Activated T-helper 1 cell treated with anti-CD3 and anti-CD28 coated beads, Interleukin-12 subunit alpha, Interleukin-12 subunit beta, Interleukin-2, Interleukin-4 antibody, amounts not matched to agents 30 ng/mL and 10 ng/mL and 1 ng/mL, durations not matched to agents 14 hours and 24 hours and 36 hours (primary cell): ENCODE measurements at regions not wholly inside any gene's neighbourhood (a gene's known extent, or its start where the extent isn't known, plus 50 kb on each side); places are given as distances from the start of the nearest gene placed in this dataset.

Source experiments
- DNase-seq: peaks from one replicate; pipeline ENCODE4 v3.0.0; 2021; ENCODE audit warnings: low spot score
- H3K27ac Mint-ChIP-seq: one replicate; pipeline ENCODE4 v1.8.0; 2021; ENCODE audit warnings: mild to moderate bottlenecking, mixed read lengths
- H3K27me3 Mint-ChIP-seq: one replicate; pipeline ENCODE4 v1.8.0; 2022; ENCODE audit warnings: mild to moderate bottlenecking, moderate library complexity, mixed read lengths; ENCODE audit not compliant: insufficient read depth
- H3K36me3 Mint-ChIP-seq: one replicate; pipeline ENCODE4 v1.8.0; 2021; ENCODE audit warnings: low read depth, mixed read lengths
- H3K4me1 Mint-ChIP-seq: one replicate; pipeline ENCODE4 v1.8.0; 2021; ENCODE audit warnings: low read depth, mixed read lengths
- H3K4me3 Mint-ChIP-seq: one replicate; pipeline ENCODE4 v1.8.0; 2021; ENCODE audit warnings: mild to moderate bottlenecking, moderate library complexity, mixed read lengths
- H3K9me3 Mint-ChIP-seq: one replicate; pipeline ENCODE4 v1.8.0; 2021; ENCODE audit warnings: mixed read lengths
- intact Hi-C: fragments of 100-400 bp; cut with micrococcal nuclease; formaldehyde crosslinking; loops from one replicate; pipeline ENCODE4 v1.15.1; 2024

DNA sequence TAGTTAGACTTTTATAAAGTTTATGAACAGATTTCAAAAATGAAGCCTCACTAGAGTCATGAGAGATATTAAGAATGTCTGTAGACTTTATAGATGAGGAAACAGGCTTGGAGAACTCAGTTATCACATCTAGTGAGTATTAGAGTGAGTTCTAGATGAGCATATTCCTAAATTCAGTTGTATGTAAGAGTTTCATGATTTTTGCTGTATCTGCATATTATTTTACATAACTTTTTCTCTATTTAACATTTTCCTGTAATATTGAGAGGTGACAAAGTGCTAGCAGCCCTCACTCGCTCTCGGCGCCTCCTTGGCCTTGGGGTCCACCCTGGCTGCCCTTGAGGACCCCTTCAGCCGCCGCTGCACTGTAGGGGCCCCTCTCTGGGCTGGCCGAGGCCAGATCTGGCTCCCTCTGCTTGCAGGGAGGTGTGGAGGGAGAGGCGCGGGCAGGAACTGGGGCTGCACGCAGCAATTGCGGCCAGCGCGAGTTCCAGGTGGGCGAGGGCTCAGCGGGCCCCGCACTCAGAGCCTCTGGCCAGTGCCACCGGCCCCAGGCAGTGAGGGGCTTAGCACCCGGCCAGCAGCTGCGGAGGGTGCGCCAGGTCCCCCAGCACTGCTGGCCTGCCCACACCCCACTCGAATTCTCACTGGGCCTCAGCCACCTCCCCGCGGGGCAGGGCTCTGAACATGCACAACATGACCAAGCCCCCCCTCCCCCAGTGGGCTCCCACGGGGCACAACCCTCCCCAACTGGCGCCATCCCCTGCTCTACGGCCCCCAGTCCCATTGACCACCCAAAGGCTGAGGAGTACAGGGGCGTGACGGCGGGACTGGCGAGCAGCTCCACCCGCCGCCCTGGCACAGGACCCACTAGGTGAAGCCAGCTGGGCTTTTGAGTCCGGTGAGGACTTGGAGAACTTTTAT is 182.1 kb downstream of the TLE1 start:
- Mint-ChIP-seq H3K4me1 (no peaks in the 10 kb centered on the region), H3K27me3 (no peaks in the 10 kb centered on the region), H3K27ac (no peak overlapping the region), H3K36me3 (no peaks in the 10 kb centered on the region), H3K9me3 (peaks cover 6% of the 10 kb centered on the region), H3K4me3 (no peak overlapping the region)
- intact Hi-C loops = no loop called here
- no peak for DNase-seq

- H3K4me1 Mint-ChIP-seq = no peaks in the 10 kb centered on the region
- no peak overlapping the region for H3K4me3 Mint-ChIP-seq
- peaks cover 4% of the 10 kb centered on the region for H3K9me3 Mint-ChIP-seq
- intact Hi-C loops = no loop called here
- no peak overlapping the region for H3K27ac Mint-ChIP-seq
- H3K36me3 Mint-ChIP-seq = no peaks in the 10 kb centered on the region
- no peak for DNase-seq
- no peaks in the 10 kb centered on the region for H3K27me3 Mint-ChIP-seq
Measured at GRCh38 chr9:81499594-81499993, 189.8 kb downstream of the TLE1 start.

- Mint-ChIP-seq H3K36me3 (no peaks in the 10 kb centered on the region), H3K4me1 (no peaks in the 10 kb centered on the region), H3K4me3 (no peak overlapping the region), H3K9me3 (peaks cover 4% of the 10 kb centered on the region), H3K27ac (no peak overlapping the region), H3K27me3 (no peaks in the 10 kb centered on the region)
- intact Hi-C loops = no loop called here
- no peak for DNase-seq
Measured at GRCh38 chr9:81499021-81499454, 190.3 kb downstream of the TLE1 start.

DNA sequence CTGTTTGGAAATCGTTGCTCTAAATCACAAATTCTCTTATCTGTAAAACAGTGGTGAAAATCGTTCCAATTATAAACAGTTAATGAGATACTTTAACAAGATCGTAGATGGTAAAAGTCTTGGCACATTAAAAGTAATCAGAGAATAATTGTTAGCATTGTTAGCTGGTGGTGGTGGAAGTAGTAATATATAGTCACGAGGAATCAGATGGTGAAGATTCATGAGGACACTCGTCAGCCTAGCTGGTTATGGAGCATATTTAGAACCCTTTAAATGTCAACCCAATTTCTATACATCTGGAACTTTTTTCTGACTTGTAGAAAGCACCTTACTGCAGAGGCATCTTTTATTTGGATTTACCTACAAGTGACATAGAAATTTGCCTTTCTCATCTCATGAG is 190.8 kb downstream of the TLE1 start:
- no peaks in the 10 kb centered on the region for H3K36me3 Mint-ChIP-seq
- H3K9me3 Mint-ChIP-seq = peaks cover 4% of the 10 kb centered on the region
- H3K4me3 Mint-ChIP-seq = no peak overlapping the region
- intact Hi-C loops = no loop called here
- no peak overlapping the region for H3K27ac Mint-ChIP-seq
- H3K27me3 Mint-ChIP-seq = no peaks in the 10 kb centered on the region
- H3K4me1 Mint-ChIP-seq = no peaks in the 10 kb centered on the region
- DNase-seq = no peak

GRCh38 chr9:81497091-81497490 is 192.3 kb downstream of the TLE1 start:
- H3K9me3 Mint-ChIP-seq = peaks cover 4% of the 10 kb centered on the region
- H3K36me3 Mint-ChIP-seq = no peaks in the 10 kb centered on the region
- no peaks in the 10 kb centered on the region for H3K4me1 Mint-ChIP-seq

GRCh38 chr9:81492710-81493447 is 196.5 kb downstream of the TLE1 start:
- no peak for DNase-seq
- no peaks in the 10 kb centered on the region for H3K36me3 Mint-ChIP-seq
- intact Hi-C loops = no loop called here
- no peak overlapping the region for H3K27ac Mint-ChIP-seq
- H3K27me3 Mint-ChIP-seq = no peaks in the 10 kb centered on the region
- H3K4me1 Mint-ChIP-seq = no peaks in the 10 kb centered on the region
- peaks cover 4% of the 10 kb centered on the region for H3K9me3 Mint-ChIP-seq
- H3K4me3 Mint-ChIP-seq = no peak overlapping the region

More at GRCh38 chr9:81497091-81497490, 192.3 kb downstream of the TLE1 start:
- intact Hi-C loops = no loop called here
- no peak for DNase-seq
- no peaks in the 10 kb centered on the region for H3K27me3 Mint-ChIP-seq
- no peak overlapping the region for H3K4me3 Mint-ChIP-seq
- no peak overlapping the region for H3K27ac Mint-ChIP-seq

- no peak overlapping the region for H3K27ac Mint-ChIP-seq
- H3K4me1 Mint-ChIP-seq = no peaks in the 10 kb centered on the region
- H3K36me3 Mint-ChIP-seq = no peaks in the 10 kb centered on the region
- H3K27me3 Mint-ChIP-seq = no peaks in the 10 kb centered on the region
- intact Hi-C loops = no loop called here
- no peak for DNase-seq
- no peak overlapping the region for H3K4me3 Mint-ChIP-seq
- peaks cover under 1% of the 10 kb centered on the region for H3K9me3 Mint-ChIP-seq
Measured at GRCh38 chr9:81490605-81491331, 198.6 kb downstream of the TLE1 start.

DNA sequence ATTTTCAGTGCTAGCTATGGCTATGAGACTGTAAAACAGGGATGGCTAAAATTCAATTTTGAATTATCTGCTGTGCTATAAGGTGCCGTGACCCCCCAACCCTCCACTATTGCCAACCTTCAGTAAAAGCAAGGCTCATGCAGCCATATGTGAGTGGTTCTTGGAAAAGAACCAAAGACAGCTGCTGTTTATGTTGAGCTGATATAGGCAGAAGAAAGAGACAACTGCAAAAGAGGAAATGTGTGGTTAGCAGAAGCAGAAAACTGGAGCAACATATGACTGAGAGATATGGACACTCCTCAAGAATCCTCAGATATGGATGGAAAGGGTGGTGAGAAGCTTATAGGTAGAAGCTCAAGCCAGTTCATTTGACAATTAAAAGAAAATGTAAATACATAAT is 200.3 kb downstream of the TLE1 start:
- intact Hi-C loops = no loop called here
- no peak overlapping the region for H3K27ac Mint-ChIP-seq
- H3K4me3 Mint-ChIP-seq = no peak overlapping the region
- H3K36me3 Mint-ChIP-seq = no peaks in the 10 kb centered on the region
- no peaks in the 10 kb centered on the region for H3K9me3 Mint-ChIP-seq
- no peak for DNase-seq
- no peaks in the 10 kb centered on the region for H3K27me3 Mint-ChIP-seq
- H3K4me1 Mint-ChIP-seq = no peaks in the 10 kb centered on the region

- no peaks in the 10 kb centered on the region for H3K27me3 Mint-ChIP-seq
- no peak for DNase-seq
- no peaks in the 10 kb centered on the region for H3K4me1 Mint-ChIP-seq
- intact Hi-C loops = no loop called here
- H3K36me3 Mint-ChIP-seq = no peaks in the 10 kb centered on the region
- no peak overlapping the region for H3K4me3 Mint-ChIP-seq
- peaks cover 4% of the 10 kb centered on the region for H3K9me3 Mint-ChIP-seq
- H3K27ac Mint-ChIP-seq = no peak overlapping the region
Measured at GRCh38 chr9:81480828-81481604, 208.3 kb downstream of the TLE1 start.

DNA sequence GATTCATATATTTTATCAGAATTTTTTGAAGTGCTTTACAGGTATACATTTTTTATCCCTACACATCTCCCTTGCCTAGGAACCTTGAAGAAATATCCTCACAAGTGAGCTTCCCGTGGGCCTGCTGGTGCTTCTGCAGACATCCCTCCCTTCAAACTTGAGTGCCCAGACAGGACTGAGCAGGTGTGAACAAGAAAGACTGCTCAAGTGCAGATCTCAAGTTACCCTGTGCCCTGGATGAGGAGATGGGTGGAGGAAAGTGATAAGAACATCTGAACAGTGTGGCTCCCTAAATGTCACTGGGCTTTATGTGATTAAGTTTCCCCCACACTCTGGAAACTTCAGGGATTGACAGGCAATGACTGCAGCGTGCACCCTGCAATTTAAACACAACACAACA is 209.8 kb downstream of the TLE1 start:
- no peaks in the 10 kb centered on the region for H3K4me1 Mint-ChIP-seq
- DNase-seq = no peak
- no peak overlapping the region for H3K4me3 Mint-ChIP-seq
- H3K9me3 Mint-ChIP-seq = peaks cover 6% of the 10 kb centered on the region
- H3K27me3 Mint-ChIP-seq = no peaks in the 10 kb centered on the region
- H3K36me3 Mint-ChIP-seq = no peaks in the 10 kb centered on the region
- intact Hi-C loops = no loop called here
- no peak overlapping the region for H3K27ac Mint-ChIP-seq

DNA sequence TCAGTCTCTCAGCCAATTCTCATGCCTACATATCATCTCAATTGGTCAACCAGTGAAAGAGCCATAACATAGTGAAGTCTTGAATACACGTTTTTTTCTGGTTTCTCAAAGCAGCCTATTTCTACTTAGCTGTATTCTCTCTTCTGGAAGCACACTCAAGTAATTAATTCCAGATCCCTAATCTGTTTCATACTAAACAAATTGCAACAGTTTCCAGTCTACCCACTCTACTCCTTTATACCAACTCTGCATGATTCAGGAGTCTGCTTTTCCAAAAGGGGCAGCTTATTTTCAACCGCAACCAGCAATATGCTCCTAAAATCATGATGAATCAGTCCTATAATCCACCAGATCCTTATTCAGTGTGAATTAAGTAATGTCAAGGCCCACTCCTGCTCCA is 211.7 kb downstream of the TLE1 start:
- Mint-ChIP-seq H3K4me3 (no peak overlapping the region), H3K27me3 (no peaks in the 10 kb centered on the region), H3K9me3 (peaks cover 9% of the 10 kb centered on the region), H3K4me1 (no peaks in the 10 kb centered on the region), H3K27ac (no peak overlapping the region), H3K36me3 (no peaks in the 10 kb centered on the region)
- intact Hi-C loops = no loop called here
- no peak for DNase-seq

- Mint-ChIP-seq H3K36me3 (no peaks in the 10 kb centered on the region), H3K9me3 (peaks cover 9% of the 10 kb centered on the region), H3K4me1 (no peaks in the 10 kb centered on the region), H3K27me3 (no peaks in the 10 kb centered on the region), H3K27ac (no peak overlapping the region), H3K4me3 (no peak overlapping the region)
- intact Hi-C loops = no loop called here
- no peak for DNase-seq
Measured at GRCh38 chr9:81476813-81477490, 212.4 kb downstream of the TLE1 start.
